ENCODE measurements at regions not wholly inside any gene's neighbourhood (a gene's known extent, or its start where the extent isn't known, plus 50 kb on each side); places are given as distances from the start of the nearest gene placed in this dataset.
"Not testable (repeated sequence)": the region's sequence is repeated elsewhere in the genome, so short reads cannot be mapped to it uniquely, and the experiment has no call there.

- no peak for TF ChIP-seq EZH2 (IDR thresholded peaks at IDR 0.05; ENCODE audit: insufficient read depth, low read length)
- no peak for TF ChIP-seq CTCF (IDR thresholded peaks at IDR 0.05; ENCODE audit: insufficient read depth, low read depth, low read length)
- no peak overlapping the region for H3K4me2 ChIP-seq (ENCODE audit: low read length)
- no peak for DNase-seq (ENCODE audit: low read depth)
- H3K27ac Mint-ChIP-seq (ENCODE audit: unreplicated experiment): no peak overlapping the region
- H3K9me3 Mint-ChIP-seq (ENCODE audit: unreplicated experiment): peaks cover 2% of the 10 kb centered on the region
- H3K4me1 ChIP-seq (ENCODE audit: insufficient read depth, low read length): peaks cover 11% of the 10 kb centered on the region
- H3K9me3 ChIP-seq (ENCODE audit: insufficient read depth, low read depth, low read length): no peaks in the 10 kb centered on the region
- no peaks in the 10 kb centered on the region for H4K20me1 ChIP-seq (ENCODE audit: insufficient read depth, low read length)
- H3K4me3 ChIP-seq (ENCODE audit: insufficient read depth, low read depth, low read length): no peak overlapping the region
- no peak overlapping the region for H3K27ac ChIP-seq (ENCODE audit: low read depth, low read length)
- no peak overlapping the region for H2AFZ ChIP-seq (ENCODE audit: low read depth, low read length)
- no peak overlapping the region for H3K4me3 Mint-ChIP-seq (ENCODE audit: unreplicated experiment)
- peaks cover 11% of the 10 kb centered on the region for H3K4me1 Mint-ChIP-seq (ENCODE audit: low read depth, unreplicated experiment)
- H3K27me3 Mint-ChIP-seq (ENCODE audit: low read depth, unreplicated experiment): peaks cover 2% of the 10 kb centered on the region
- no peak overlapping the region for H3K9ac ChIP-seq (ENCODE audit: low read length)
- no peaks in the 10 kb centered on the region for H3K27me3 ChIP-seq (ENCODE audit: insufficient read depth, low read length)
- FAIRE-seq: no peak
- H3K79me2 ChIP-seq (ENCODE audit: insufficient read depth, low read length): no peaks in the 10 kb centered on the region
- H3K36me3 ChIP-seq (ENCODE audit: insufficient read depth, low read length): no peaks in the 10 kb centered on the region
- H3K36me3 Mint-ChIP-seq (ENCODE audit: low read depth, unreplicated experiment): no peaks in the 10 kb centered on the region
Measured at GRCh38 chr10:8315619-8316021, 261.1 kb downstream of the GATA3 start.

GRCh38 chr10:8316284-8316683 is 261.8 kb downstream of the GATA3 start:
- H3K4me3 Mint-ChIP-seq (ENCODE audit: unreplicated experiment): no peak overlapping the region
- FAIRE-seq (no peak), DNase-seq (ENCODE audit: low read depth) (no peak)
- peaks cover 11% of the 10 kb centered on the region for H3K4me1 Mint-ChIP-seq (ENCODE audit: low read depth, unreplicated experiment)
- TF ChIP-seq CTCF (IDR thresholded peaks at IDR 0.05; ENCODE audit: insufficient read depth, low read depth, low read length): no peak
- TF ChIP-seq EZH2 (IDR thresholded peaks at IDR 0.05; ENCODE audit: insufficient read depth, low read length): no peak
- H3K36me3 Mint-ChIP-seq (ENCODE audit: low read depth, unreplicated experiment): no peaks in the 10 kb centered on the region
- Histone ChIP-seq H3K27me3 (ENCODE audit: insufficient read depth, low read length) (no peaks in the 10 kb centered on the region), H3K4me2 (ENCODE audit: low read length) (no peak overlapping the region), H3K4me3 (ENCODE audit: insufficient read depth, low read depth, low read length) (no peak overlapping the region), H4K20me1 (ENCODE audit: insufficient read depth, low read length) (no peaks in the 10 kb centered on the region), H3K9ac (ENCODE audit: low read length) (no peak overlapping the region), H3K27ac (ENCODE audit: low read depth, low read length) (no peak overlapping the region), H2AFZ (ENCODE audit: low read depth, low read length) (no peak overlapping the region), H3K9me3 (ENCODE audit: insufficient read depth, low read depth, low read length) (no peaks in the 10 kb centered on the region), H3K79me2 (ENCODE audit: insufficient read depth, low read length) (no peaks in the 10 kb centered on the region), H3K4me1 (ENCODE audit: insufficient read depth, low read length) (peaks cover 11% of the 10 kb centered on the region), H3K36me3 (ENCODE audit: insufficient read depth, low read length) (no peaks in the 10 kb centered on the region)
- no peak overlapping the region for H3K27ac Mint-ChIP-seq (ENCODE audit: unreplicated experiment)
- H3K9me3 Mint-ChIP-seq (ENCODE audit: unreplicated experiment): peaks cover 2% of the 10 kb centered on the region
- peaks cover 2% of the 10 kb centered on the region for H3K27me3 Mint-ChIP-seq (ENCODE audit: low read depth, unreplicated experiment)

- not testable (repeated sequence) for H3K27ac ChIP-seq (ENCODE audit: low read depth, low read length); H3K27me3 ChIP-seq (ENCODE audit: insufficient read depth, low read length); H2AFZ ChIP-seq (ENCODE audit: low read depth, low read length); H3K4me1 Mint-ChIP-seq (ENCODE audit: low read depth, unreplicated experiment); H3K27ac Mint-ChIP-seq (ENCODE audit: unreplicated experiment); H3K36me3 ChIP-seq (ENCODE audit: insufficient read depth, low read length); H3K27me3 Mint-ChIP-seq (ENCODE audit: low read depth, unreplicated experiment); H3K9me3 Mint-ChIP-seq (ENCODE audit: unreplicated experiment); FAIRE-seq; DNase-seq (ENCODE audit: low read depth); H3K4me2 ChIP-seq (ENCODE audit: low read length); H3K4me3 ChIP-seq (ENCODE audit: insufficient read depth, low read depth, low read length); H3K36me3 Mint-ChIP-seq (ENCODE audit: low read depth, unreplicated experiment); H3K9me3 ChIP-seq (ENCODE audit: insufficient read depth, low read depth, low read length); H3K4me3 Mint-ChIP-seq (ENCODE audit: unreplicated experiment); H3K4me1 ChIP-seq (ENCODE audit: insufficient read depth, low read length); H4K20me1 ChIP-seq (ENCODE audit: insufficient read depth, low read length); H3K79me2 ChIP-seq (ENCODE audit: insufficient read depth, low read length); H3K9ac ChIP-seq (ENCODE audit: low read length)
Measured at GRCh38 chr10:8318429-8318828, 263.9 kb downstream of the GATA3 start.
